Hepatocyte (in vitro differentiated cells): ENCODE measurements at regions not wholly inside any gene's neighbourhood (a gene's known extent, or its start where the extent isn't known, plus 50 kb on each side); places are given as distances from the start of the nearest gene placed in this dataset.

Experiments used
- DNase-seq: peaks from one replicate; pipeline ENCODE4 v3.0.0-alpha.2; 2016; ENCODE audit warnings: low spot score
- H2AFZ ChIP-seq: fragments of 200-600 bp; sonication (generic); 2 replicates; pipeline ENCODE4 v1.6.0; 2016; ENCODE audit warnings: antibody characterized with exemption, mild to moderate bottlenecking
- H3K27ac ChIP-seq: fragments of 200-600 bp; sonication (generic); 2 replicates; pipeline ENCODE4 v1.5.1; 2016; ENCODE audit warnings: mild to moderate bottlenecking
- H3K27me3 ChIP-seq: fragments of 200-600 bp; sonication (generic); 2 replicates; pipeline ENCODE4 v1.6.1; 2016
- H3K36me3 ChIP-seq: fragments of 200-600 bp; sonication (generic); replicated peaks from 2 replicates; pipeline ENCODE4 v1.5.1; 2016; ENCODE audit warnings: low read depth; ENCODE audit not compliant: insufficient read depth
- H3K4me1 ChIP-seq: fragments of 200-600 bp; sonication (generic); 2 replicates; pipeline ENCODE4 v1.5.1; 2016; ENCODE audit warnings: mild to moderate bottlenecking, moderate library complexity; ENCODE audit not compliant: insufficient read depth
- H3K4me2 ChIP-seq: fragments of 200-600 bp; sonication (generic); 2 replicates; pipeline ENCODE4 v1.6.0; 2016
- H3K4me3 ChIP-seq: fragments of 200-600 bp; sonication (generic); 2 replicates; pipeline ENCODE4 v1.5.1; 2016; ENCODE audit warnings: mild to moderate bottlenecking
- H3K79me2 ChIP-seq: fragments of 200-600 bp; sonication (generic); 2 replicates; pipeline ENCODE4 v1.6.0; 2017; ENCODE audit warnings: mild to moderate bottlenecking
- H3K9me2 ChIP-seq: fragments of 200-600 bp; sonication (generic); replicated peaks from 2 replicates; pipeline ENCODE4 v1.6.0; 2017; ENCODE audit warnings: mild to moderate bottlenecking; ENCODE audit not compliant: insufficient read depth
- H3K9me3 ChIP-seq: fragments of 200-600 bp; sonication (generic); 2 replicates; pipeline ENCODE4 v1.5.1; 2016; ENCODE audit warnings: low read depth, mild to moderate bottlenecking
- H4K20me1 ChIP-seq: fragments of 200-600 bp; sonication (generic); 2 replicates; pipeline ENCODE4 v1.6.0; 2016; ENCODE audit warnings: mild to moderate bottlenecking; ENCODE audit not compliant: insufficient read depth, poor library complexity, severe bottlenecking
- EZH2 ChIP-seq: fragments of 200-600 bp; sonication (generic); IDR thresholded peaks from 2 replicates; pipeline ENCODE4 v1.6.1; 2016; ENCODE audit warnings: antibody characterized with exemption, mild to moderate bottlenecking, borderline replicate concordance
- EZH2phosphoT487 ChIP-seq: fragments of 200-600 bp; sonication (generic); IDR thresholded peaks from one replicate; pipeline ENCODE4 v1.6.1; 2018; ENCODE audit warnings: antibody characterized with exemption, mild to moderate bottlenecking, low read depth, moderate library complexity; ENCODE audit not compliant: unreplicated experiment, severe bottlenecking
- WGBS: methylation state at CpG from one replicate; pipeline ENCODE4 v1.1.6; 2016; ENCODE audit warnings: low lambda C conversion rate; ENCODE audit errors: missing lambda C conversion rate; 5-methylcytosine and 5-hydroxymethylcytosine counted together
- TF ChIP-seq, protein P1 (sequence below): fragments of 200-600 bp; sonication (generic); IDR thresholded peaks from 2 replicates; pipeline ENCODE4 v1.5.1; 2016; ENCODE audit warnings: antibody characterized with exemption, mild to moderate bottlenecking; ENCODE audit not compliant: poor library complexity

DNA sequence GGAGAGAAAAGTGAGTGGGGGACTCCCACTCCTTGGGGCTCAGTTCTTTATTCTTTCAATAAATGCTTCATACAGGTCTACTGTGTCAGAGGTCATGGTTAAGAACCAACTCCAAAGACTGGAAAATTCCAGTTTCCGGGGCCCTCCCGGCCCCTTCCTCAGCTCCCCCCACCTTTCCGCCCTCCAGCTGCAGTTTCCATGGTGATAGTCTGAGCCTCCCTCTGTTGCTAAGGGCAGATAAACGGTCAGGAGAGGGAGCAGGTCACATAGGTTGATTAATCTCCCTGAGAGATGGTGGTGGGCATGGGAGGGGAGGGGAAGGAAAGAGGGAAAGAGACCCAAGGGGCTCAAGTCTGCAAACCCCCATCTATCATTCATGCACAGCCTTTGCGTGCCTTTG, 131.5 kb upstream of the USP29 start:
- no peaks in the 10 kb centered on the region for H3K36me3 ChIP-seq
- no peaks in the 10 kb centered on the region for H3K9me2 ChIP-seq
- H3K79me2 ChIP-seq, result no peaks in the 10 kb centered on the region
- no peak overlapping the region for H3K4me2 ChIP-seq
- no peak for DNase-seq
- no peak overlapping the region for H2AFZ ChIP-seq
- H3K4me3 ChIP-seq, result no peak overlapping the region
- WGBS, result 79% methylated on average over 5 of the region's 5 CpGs
- no peaks in the 10 kb centered on the region for H3K4me1 ChIP-seq
- H4K20me1 ChIP-seq, result no peaks in the 10 kb centered on the region
- H3K27me3 ChIP-seq, result no peaks in the 10 kb centered on the region
- no peak overlapping the region for H3K27ac ChIP-seq
- no peak for TF ChIP-seq EZH2
- TF ChIP-seq, protein P1, sequence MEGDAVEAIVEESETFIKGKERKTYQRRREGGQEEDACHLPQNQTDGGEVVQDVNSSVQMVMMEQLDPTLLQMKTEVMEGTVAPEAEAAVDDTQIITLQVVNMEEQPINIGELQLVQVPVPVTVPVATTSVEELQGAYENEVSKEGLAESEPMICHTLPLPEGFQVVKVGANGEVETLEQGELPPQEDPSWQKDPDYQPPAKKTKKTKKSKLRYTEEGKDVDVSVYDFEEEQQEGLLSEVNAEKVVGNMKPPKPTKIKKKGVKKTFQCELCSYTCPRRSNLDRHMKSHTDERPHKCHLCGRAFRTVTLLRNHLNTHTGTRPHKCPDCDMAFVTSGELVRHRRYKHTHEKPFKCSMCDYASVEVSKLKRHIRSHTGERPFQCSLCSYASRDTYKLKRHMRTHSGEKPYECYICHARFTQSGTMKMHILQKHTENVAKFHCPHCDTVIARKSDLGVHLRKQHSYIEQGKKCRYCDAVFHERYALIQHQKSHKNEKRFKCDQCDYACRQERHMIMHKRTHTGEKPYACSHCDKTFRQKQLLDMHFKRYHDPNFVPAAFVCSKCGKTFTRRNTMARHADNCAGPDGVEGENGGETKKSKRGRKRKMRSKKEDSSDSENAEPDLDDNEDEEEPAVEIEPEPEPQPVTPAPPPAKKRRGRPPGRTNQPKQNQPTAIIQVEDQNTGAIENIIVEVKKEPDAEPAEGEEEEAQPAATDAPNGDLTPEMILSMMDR, result no peak
- TF ChIP-seq EZH2phosphoT487, result no peak
- no peaks in the 10 kb centered on the region for H3K9me3 ChIP-seq

DNA sequence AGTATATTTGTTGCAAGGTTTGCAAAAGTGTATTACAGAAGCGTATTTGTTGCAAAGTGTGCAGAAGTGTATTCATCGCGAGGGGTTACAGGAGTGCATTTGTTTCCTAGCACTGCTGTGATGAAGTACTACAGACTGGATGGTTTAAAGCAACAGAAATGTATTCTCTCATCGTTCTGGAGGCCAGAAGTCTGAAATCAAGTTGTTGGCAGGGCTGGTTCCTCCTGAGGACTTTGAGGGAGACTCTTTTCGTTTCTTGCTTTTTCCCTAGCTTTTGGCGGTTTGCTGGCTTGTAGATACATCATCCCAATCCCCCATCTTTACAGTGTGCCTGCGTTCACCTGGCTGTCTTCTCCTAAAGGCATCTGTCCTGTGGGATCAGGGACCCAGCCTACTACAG, 127.9 kb upstream of the USP29 start:
- H3K79me2 ChIP-seq, result no peaks in the 10 kb centered on the region
- WGBS, result 55% methylated on average over 7 of the region's 7 CpGs
- DNase-seq, result no peak
- H2AFZ ChIP-seq, result no peak overlapping the region
- no peak overlapping the region for H3K4me2 ChIP-seq
- no peaks in the 10 kb centered on the region for H3K36me3 ChIP-seq
- no peaks in the 10 kb centered on the region for H3K9me3 ChIP-seq
- TF ChIP-seq EZH2phosphoT487 (no peak), EZH2 (no peak)
- TF ChIP-seq, protein P1, result no peak
- H3K9me2 ChIP-seq, result no peaks in the 10 kb centered on the region
- no peak overlapping the region for H3K4me3 ChIP-seq
- no peak overlapping the region for H3K27ac ChIP-seq
- H3K4me1 ChIP-seq, result no peaks in the 10 kb centered on the region
- no peaks in the 10 kb centered on the region for H3K27me3 ChIP-seq
- no peaks in the 10 kb centered on the region for H4K20me1 ChIP-seq

DNA sequence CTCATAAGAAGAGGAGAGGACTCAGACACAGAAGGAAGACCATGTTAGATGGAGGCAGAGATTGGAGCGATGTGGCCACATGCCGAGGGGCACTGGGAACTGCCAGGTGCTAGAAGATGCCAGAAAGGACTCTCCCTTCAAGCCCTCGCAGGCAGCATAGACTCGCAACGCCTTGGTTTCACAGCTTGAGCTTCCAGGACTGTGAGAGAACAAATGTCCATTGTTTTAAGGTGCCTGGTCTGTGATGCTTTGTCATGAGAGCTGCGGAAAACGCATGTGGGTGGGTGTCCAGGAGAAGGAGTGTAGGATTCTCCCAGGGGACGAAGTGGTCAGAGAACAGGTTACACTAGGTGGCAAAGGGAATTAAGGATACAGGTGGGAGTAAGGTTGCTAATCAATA, 125.9 kb upstream of the USP29 start:
- no peaks in the 10 kb centered on the region for H3K4me1 ChIP-seq
- no peak overlapping the region for H3K4me3 ChIP-seq
- H2AFZ ChIP-seq, result no peak overlapping the region
- no peaks in the 10 kb centered on the region for H3K36me3 ChIP-seq
- no peaks in the 10 kb centered on the region for H3K27me3 ChIP-seq
- no peak for DNase-seq
- WGBS, result 80% methylated on average over 8 of the region's 8 CpGs
- H3K27ac ChIP-seq, result no peak overlapping the region
- H3K79me2 ChIP-seq, result no peaks in the 10 kb centered on the region
- no peaks in the 10 kb centered on the region for H4K20me1 ChIP-seq
- no peaks in the 10 kb centered on the region for H3K9me2 ChIP-seq
- TF ChIP-seq, protein P1, result no peak
- TF ChIP-seq EZH2, result no peak
- no peak for TF ChIP-seq EZH2phosphoT487
- H3K4me2 ChIP-seq, result no peak overlapping the region
- no peaks in the 10 kb centered on the region for H3K9me3 ChIP-seq

DNA sequence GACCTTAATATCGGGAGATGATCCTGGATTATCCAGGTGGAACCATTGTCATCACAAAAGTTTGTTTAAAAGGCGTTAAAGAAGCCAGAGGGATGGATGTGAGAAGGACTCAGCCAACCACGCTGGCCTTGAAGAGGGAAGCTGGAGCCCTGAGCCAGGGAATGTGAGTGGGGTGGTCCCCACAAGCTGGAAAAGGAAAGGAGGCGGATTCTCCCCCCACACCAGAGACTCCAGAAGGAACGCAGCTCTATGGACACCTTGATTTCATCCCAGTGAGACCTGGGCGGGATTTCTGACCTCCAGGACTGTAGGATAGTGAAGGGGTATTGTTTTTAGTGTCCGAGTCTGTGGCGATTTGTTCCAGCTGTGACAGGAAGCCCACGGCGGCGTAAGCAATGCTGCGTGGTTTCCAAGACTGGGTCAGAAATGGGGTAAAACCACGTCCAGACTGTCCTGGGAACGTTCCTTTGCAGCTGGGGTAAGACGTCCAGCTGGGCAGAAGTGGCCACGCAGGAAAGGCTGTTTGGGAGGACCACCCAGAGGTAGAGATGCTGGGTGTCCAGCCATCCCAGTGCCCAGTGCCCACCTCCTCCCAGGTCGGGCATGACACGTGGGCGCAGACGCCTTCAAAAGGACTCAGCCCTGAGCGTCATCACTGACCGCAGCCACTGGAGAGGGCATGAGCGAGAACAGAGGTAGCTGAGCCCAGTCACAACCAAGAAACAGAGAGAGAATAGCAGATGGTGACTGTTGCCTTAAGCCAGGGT, 125.4 kb upstream of the USP29 start:
- Histone ChIP-seq H3K9me3 (no peaks in the 10 kb centered on the region), H3K36me3 (no peaks in the 10 kb centered on the region), H3K79me2 (no peaks in the 10 kb centered on the region), H3K4me3 (no peak overlapping the region), H4K20me1 (no peaks in the 10 kb centered on the region), H3K4me2 (no peak overlapping the region), H3K4me1 (no peaks in the 10 kb centered on the region), H3K27ac (no peak overlapping the region), H2AFZ (no peak overlapping the region), H3K27me3 (no peaks in the 10 kb centered on the region), H3K9me2 (no peaks in the 10 kb centered on the region)
- no peak for DNase-seq
- 72% methylated on average over 23 of the region's 23 CpGs for WGBS
- TF ChIP-seq EZH2phosphoT487 (no peak), EZH2 (no peak)
- TF ChIP-seq, protein P1, result no peak
